Ovary (tissue), 7 donors: ENCODE measurements at regions not wholly inside any gene's neighbourhood (a gene's known extent, or its start where the extent isn't known, plus 50 kb on each side); places are given as distances from the start of the nearest gene placed in this dataset.

Experiments used
- DNase-seq, 5 donors: peaks; one replicate each; pipeline ENCODE4 v3.0.0-alpha.2; 2019 to 2020
- H3K27ac ChIP-seq, 2 donors: fragments of 200-600 bp; one replicate each; pipeline versions ENCODE4 v1.5.1 to v1.8.0; 2019 to 2022
- H3K27me3 ChIP-seq: fragments of 200-600 bp; one replicate; pipeline ENCODE4 v1.8.0; 2022
- H3K36me3 ChIP-seq: fragments of 200-600 bp; sonication (generic); one replicate; pipeline ENCODE4 v1.5.1; 2019
- H3K4me1 ChIP-seq: one replicate; pipeline ENCODE4 v1.8.1; 2013; ENCODE audit warnings: mild to moderate bottlenecking, moderate library complexity; ENCODE audit not compliant: insufficient read depth
- H3K4me3 ChIP-seq: fragments of 200-600 bp; sonication (generic); one replicate; pipeline ENCODE4 v1.5.1; 2017
- H3K9me3 ChIP-seq, 2 donors: fragments of 200-600 bp in 1 of 2; sonication (generic) in 1 of 2; one replicate each; pipeline versions ENCODE4 v1.5.1 to v1.8.1; 2013 to 2019; ENCODE audit warnings: mild to moderate bottlenecking in 1 of 2, moderate library complexity in 1 of 2
- CTCF ChIP-seq, 3 donors: fragments of 450-650 bp in 2 of 3; fragments of 200-600 bp in 1 of 3; IDR thresholded peaks; one replicate each; pipeline versions ENCODE4 v1.5.1 to v1.8.0; 2016 to 2022; ENCODE audit warnings: antibody characterized with exemption in 3 of 3, mild to moderate bottlenecking in 1 of 3
- EP300 ChIP-seq: sonication (generic); formaldehyde crosslinking; IDR thresholded peaks from one replicate; pipeline ENCODE4 v1.6.1; 2017; ENCODE audit warnings: antibody characterized with exemption
- POLR2A ChIP-seq: fragments of 450-650 bp; IDR thresholded peaks from one replicate; pipeline ENCODE4 v1.6.1; 2017; ENCODE audit warnings: antibody characterized with exemption, mild to moderate bottlenecking, moderate library complexity
- WGBS, 3 donors: extraction: QIAGEN DNeasy Blood & Tissue Kit in 1 of 3; methylation state at CpG; one replicate each; pipeline versions ENCODE4 v1.1.5 to v1.1.7; 2013 to 2017; 5-methylcytosine and 5-hydroxymethylcytosine counted together
- intact Hi-C, 4 donors: fragments of 100-400 bp; cut with DNase I; formaldehyde crosslinking; loops; one replicate each; pipeline versions ENCODE4 v1.11.0 to v1.15.1; 2022 to 2023
- donor health status: DM: no; HTN: no; CAD: no; lungs with moderate emphysema.
- donor health status: DM: no; HTN: no; CAD: no.
- donor health status: Bipolar disorder and iron deficiency.
- donor health status: DM: no; HTN: no; CAD: no.
- donor health status: DM: yes; HTN: yes; CAD: no.

GRCh38 chr5:159826351-159827214, 89.7 kb upstream of the ADRA1B start:
- Histone ChIP-seq H3K27me3 (no peaks in the 10 kb centered on the region), H3K4me3 (no peak overlapping the region), H3K4me1 (no peaks in the 10 kb centered on the region), H3K36me3 (no peaks in the 10 kb centered on the region), H3K27ac (no peak overlapping the region), H3K9me3 (no peaks in the 10 kb centered on the region)
- TF ChIP-seq EP300 (no peak), POLR2A (no peak), CTCF (IDR thresholded peaks at IDR 0.05) (no peak)
- intact Hi-C loops: no loop called here
- WGBS, 3 donors: 44 to 58% (median 47%) methylated on average over 4 of the region's 4 CpGs
- peak in 1 of 5 donors; percentile 14 for DNase-seq

GRCh38 chr5:159827861-159828260, 88.4 kb upstream of the ADRA1B start:
- H3K4me1 ChIP-seq: no peaks in the 10 kb centered on the region
- no peak overlapping the region for H3K27ac ChIP-seq
- no peaks in the 10 kb centered on the region for H3K27me3 ChIP-seq
- DNase-seq: no peak
- 89 to 94% (median 94%) methylated on average over 4 of the region's 4 CpGs for WGBS, 3 donors
- intact Hi-C loops: no loop called here
- TF ChIP-seq POLR2A (no peak), EP300 (no peak), CTCF (IDR thresholded peaks at IDR 0.05) (no peak)
- no peak overlapping the region for H3K4me3 ChIP-seq
- H3K36me3 ChIP-seq: no peaks in the 10 kb centered on the region
- H3K9me3 ChIP-seq: no peaks in the 10 kb centered on the region

GRCh38 chr5:159832073-159832472, 84.2 kb upstream of the ADRA1B start:
- Histone ChIP-seq H3K4me3 (no peak overlapping the region), H3K9me3 (no peaks in the 10 kb centered on the region), H3K36me3 (no peaks in the 10 kb centered on the region), H3K27me3 (no peaks in the 10 kb centered on the region), H3K4me1 (no peaks in the 10 kb centered on the region), H3K27ac (no peak overlapping the region)
- WGBS, 3 donors: 39 to 46% (median 43%) methylated on average over 2 of the region's 2 CpGs
- intact Hi-C loops: no loop called here
- DNase-seq: no peak
- TF ChIP-seq EP300 (no peak), POLR2A (no peak), CTCF (IDR thresholded peaks at IDR 0.05) (no peak)

- intact Hi-C loops: no loop called here
- Histone ChIP-seq H3K36me3 (no peaks in the 10 kb centered on the region), H3K27ac (no peak overlapping the region), H3K4me3 (no peak overlapping the region), H3K4me1 (no peaks in the 10 kb centered on the region), H3K9me3 (no peaks in the 10 kb centered on the region), H3K27me3 (no peaks in the 10 kb centered on the region)
- no peak for DNase-seq
- TF ChIP-seq CTCF (IDR thresholded peaks at IDR 0.05) (no peak), POLR2A (no peak), EP300 (no peak)
- WGBS, 3 donors: 55 to 70% (median 60%) methylated on average over 2 of the region's 2 CpGs
Observed at GRCh38 chr5:159833088-159833487, 83.2 kb upstream of the ADRA1B start.
